B cell (primary cell): ENCODE measurements at regions not wholly inside any gene's neighbourhood (a gene's known extent, or its start where the extent isn't known, plus 50 kb on each side); places are given as distances from the start of the nearest gene placed in this dataset.

ENCODE experiments used
- ATAC-seq: fragments of 200-7000 bp; cut with Tn5 transposase; one replicate; pipeline ENCODE4 v1.10.0; 2021; ENCODE audit warnings: low read depth, mild to moderate bottlenecking, moderate number of reproducible peaks, moderate library complexity
- CTCF ChIA-PET: fragments of 350-600 bp; sonication (Branson Sonifier 250); formaldehyde crosslinking; loops from one replicate; lab custom pipeline; 2021; ENCODE audit warnings: antibody characterized with exemption, inconsistent platforms; lab: Charles Lee
- POLR2A ChIA-PET: fragments of 350-600 bp; sonication (Branson Sonifier 250); formaldehyde crosslinking; loops from one replicate; lab custom pipeline; 2021; ENCODE audit warnings: antibody characterized with exemption; lab: Charles Lee
- DNase-seq: peaks from one replicate; pipeline ENCODE4 v3.0.0; 2013
- H2AFZ ChIP-seq: 2 replicates; pipeline ENCODE4 v1.6.1; 2012; ENCODE audit warnings: mild to moderate bottlenecking, low read depth, low read length; ENCODE audit not compliant: insufficient read depth, poor library complexity, severe bottlenecking
- H3K27ac ChIP-seq, 2 donors: 1 replicate in 1 of 2; 2 replicates in 1 of 2; pipeline ENCODE4 v1.5.1; 2012 to 2013; ENCODE audit warnings: low read length in 2 of 2, mild to moderate bottlenecking in 2 of 2, moderate library complexity in 1 of 2
- H3K27me3 ChIP-seq, 4 experiments: fragments of 200-600 bp in 1 of 4; sonication (generic) in 1 of 4; replicated peaks in 1 of 4; 1 replicate in 2 of 4; 2 replicates in 2 of 4; pipeline versions ENCODE4 v1.6.1 to v1.7.0; 2013 to 2016; ENCODE audit warnings: low read length in 3 of 4, mild to moderate bottlenecking in 2 of 4, mixed read lengths in 1 of 4, moderate library complexity in 1 of 4; ENCODE audit not compliant: insufficient read depth in 4 of 4, control insufficient read depth in 3 of 4; ENCODE audit errors: control extremely low read depth in 1 of 4
- H3K36me3 ChIP-seq, 2 experiments: replicated peaks in 1 of 2; 1 replicate in 1 of 2; 2 replicates in 1 of 2; pipeline versions ENCODE4 v1.6.1 to v1.7.1; 2013; ENCODE audit warnings: low read length in 1 of 2; ENCODE audit not compliant: insufficient read depth in 2 of 2, control insufficient read depth in 1 of 2; ENCODE audit errors: control extremely low read depth in 1 of 2, extremely low read depth in 1 of 2
- H3K4me1 ChIP-seq, 2 donors: fragments of 200-600 bp in 1 of 2; sonication (generic) in 1 of 2; 1 replicate in 1 of 2; 2 replicates in 1 of 2; pipeline versions ENCODE4 v1.5.1 to v1.6.1; 2013 to 2017; ENCODE audit warnings: low read length in 2 of 2; ENCODE audit not compliant: control insufficient read depth in 2 of 2, insufficient read depth in 2 of 2
- H3K4me2 ChIP-seq: replicated peaks from 2 replicates; pipeline ENCODE3; 2012; ENCODE audit warnings: mild to moderate bottlenecking, low read depth, low read length; ENCODE audit not compliant: poor library complexity, severe bottlenecking
- H3K4me3 ChIP-seq, 5 experiments: fragments of 200-600 bp in 1 of 5; sonication (generic) in 1 of 5; 1 replicate in 3 of 5; 2 replicates in 2 of 5; pipeline versions ENCODE4 v1.5.1 to v1.7.0; 2011 to 2016; ENCODE audit warnings: low read length in 4 of 5, mild to moderate bottlenecking in 4 of 5, low read depth in 2 of 5, control low read depth in 1 of 5, moderate library complexity in 1 of 5; ENCODE audit not compliant: insufficient read depth in 1 of 5; ENCODE audit errors: control extremely low read depth in 1 of 5, extremely low read depth in 1 of 5
- H3K79me2 ChIP-seq: fragments of 200-600 bp; sonication (generic); one replicate; pipeline ENCODE4 v1.6.0; 2016; ENCODE audit warnings: low read length; ENCODE audit not compliant: control insufficient read depth, insufficient read depth
- H3K9ac ChIP-seq: fragments of 200-600 bp; sonication (generic); 2 replicates; pipeline ENCODE4 v1.6.1; 2017; ENCODE audit warnings: mild to moderate bottlenecking, low read length, moderate library complexity
- H3K9me3 ChIP-seq, 3 donors: one replicate each; pipeline versions ENCODE4 v1.6.1 to v1.7.1; 2013; ENCODE audit warnings: low read length in 2 of 3; ENCODE audit not compliant: control insufficient read depth in 2 of 3, insufficient read depth in 1 of 3; ENCODE audit errors: control extremely low read depth in 1 of 3
- H4K20me1 ChIP-seq: 2 replicates; pipeline ENCODE4 v1.6.0; 2012; ENCODE audit warnings: mild to moderate bottlenecking, low read length; ENCODE audit not compliant: insufficient read depth, control insufficient read depth, poor library complexity, severe bottlenecking
- H3K27ac Mint-ChIP-seq: one replicate; pipeline ENCODE4 v1.8.0; 2021; ENCODE audit warnings: mixed read lengths
- H3K27me3 Mint-ChIP-seq: one replicate; pipeline ENCODE4 v1.8.0; 2021; ENCODE audit warnings: mixed read lengths
- H3K4me1 Mint-ChIP-seq: one replicate; pipeline ENCODE4 v1.8.0; 2021; ENCODE audit warnings: mixed read lengths
- H3K4me3 Mint-ChIP-seq: one replicate; pipeline ENCODE4 v1.8.0; 2021; ENCODE audit warnings: mixed read lengths
- H3K9me3 Mint-ChIP-seq: one replicate; pipeline ENCODE4 v1.8.0; 2022; ENCODE audit warnings: mixed read lengths; ENCODE audit not compliant: insufficient read depth
- CTCF ChIP-seq: fragments of 200-600 bp; IDR thresholded peaks from one replicate; pipeline ENCODE4 v1.8.0; 2022; ENCODE audit warnings: antibody characterized with exemption, mild to moderate bottlenecking
- EZH2 ChIP-seq: IDR thresholded peaks from 2 replicates; pipeline ENCODE4 v1.6.1; 2012; ENCODE audit warnings: borderline replicate concordance, low read depth, mild to moderate bottlenecking, moderate library complexity, low read length; ENCODE audit not compliant: insufficient read depth, poor library complexity, severe bottlenecking
- WGBS: methylation state at CpG from one replicate; pipeline ENCODE4 v1.1.5; 2013; ENCODE audit warnings: missing lambda C conversion rate; ENCODE audit not compliant: insufficient coverage; 5-methylcytosine and 5-hydroxymethylcytosine counted together
- intact Hi-C: fragments of 100-400 bp; cut with micrococcal nuclease; formaldehyde crosslinking; loops from one replicate; pipeline ENCODE4 v1.10.0; 2022

GRCh38 chr14:71632440-71632946 is 299.7 kb upstream of the RGS6 start:
- Histone ChIP-seq H3K4me3 (no peak overlapping the region), H3K9ac (no peak overlapping the region), H3K79me2 (no peaks in the 10 kb centered on the region), H3K4me2 (no peak overlapping the region), H3K27me3 (no peaks in the 10 kb centered on the region), H3K27ac (no peak overlapping the region), H3K4me1 (no peaks in the 10 kb centered on the region), H3K9me3 (peaks cover 0 to 13% (median 2%) of the 10 kb centered on the region in 3 donors), H2AFZ (no peak overlapping the region), H4K20me1 (no peaks in the 10 kb centered on the region), H3K36me3 (peaks cover 3 to 36% of the 10 kb centered on the region in 2 experiments)
- no peak for TF ChIP-seq CTCF
- no peak for TF ChIP-seq EZH2
- no peak overlapping the region for H3K27ac Mint-ChIP-seq
- intact Hi-C loops: no loop called here
- WGBS: 100% methylated on average over 1 of the region's 4 CpGs
- ChIA-PET POLR2A (no interaction called here), CTCF (no interaction called here)
- no peak for ATAC-seq
- H3K9me3 Mint-ChIP-seq: peaks cover 3% of the 10 kb centered on the region
- no peaks in the 10 kb centered on the region for H3K27me3 Mint-ChIP-seq
- no peaks in the 10 kb centered on the region for H3K4me1 Mint-ChIP-seq
- no peak overlapping the region for H3K4me3 Mint-ChIP-seq
- no peak for DNase-seq

GRCh38 chr14:71636076-71636475 is 296.2 kb upstream of the RGS6 start:
- DNase-seq (no peak), ATAC-seq (no peak)
- POLR2A ChIA-PET: no interaction called here
- CTCF ChIA-PET: no interaction called here
- Histone ChIP-seq H3K9me3 (peaks cover 0 to 18% (median 2%) of the 10 kb centered on the region in 3 donors), H3K4me2 (no peak overlapping the region), H3K36me3 (peaks cover 3 to 29% of the 10 kb centered on the region in 2 experiments), H2AFZ (no peak overlapping the region), H3K27ac (no peak overlapping the region), H3K4me1 (no peaks in the 10 kb centered on the region), H3K9ac (no peak overlapping the region), H3K27me3 (no peaks in the 10 kb centered on the region), H4K20me1 (no peaks in the 10 kb centered on the region), H3K4me3 (no peak overlapping the region), H3K79me2 (no peaks in the 10 kb centered on the region)
- no peak overlapping the region for H3K4me3 Mint-ChIP-seq
- peaks cover 3% of the 10 kb centered on the region for H3K9me3 Mint-ChIP-seq
- intact Hi-C loops: no loop called here
- TF ChIP-seq CTCF: no peak
- no peak for TF ChIP-seq EZH2
- H3K27me3 Mint-ChIP-seq: no peaks in the 10 kb centered on the region
- no peaks in the 10 kb centered on the region for H3K4me1 Mint-ChIP-seq
- H3K27ac Mint-ChIP-seq: no peak overlapping the region
